Esophagus squamous epithelium (tissue), 5 donors: ENCODE measurements at regions not wholly inside any gene's neighbourhood (a gene's known extent, or its start where the extent isn't known, plus 50 kb on each side); places are given as distances from the start of the nearest gene placed in this dataset.
A peak's percentile ranks its signal among the peaks of the same experiment; 100 is the strongest.

Experiments
- DNase-seq: peaks from one replicate; lab custom pipeline; 2025; lab: John Stamatoyannopoulos, UW
- H3K27ac ChIP-seq, 4 donors: fragments of 200-600 bp; sonication (generic); one replicate each; pipeline ENCODE4 v1.5.1; 2016 to 2019; ENCODE audit warnings: mild to moderate bottlenecking in 1 of 4
- H3K27me3 ChIP-seq, 4 donors: fragments of 200-600 bp; sonication (generic); 1 replicate in 3 of 4; 2 replicates in 1 of 4; pipeline versions ENCODE4 v1.5.1 to v1.6.0; 2017 to 2021; ENCODE audit warnings: antibody characterized with exemption in 1 of 4
- H3K36me3 ChIP-seq, 3 donors: fragments of 200-600 bp; sonication (generic); one replicate each; pipeline ENCODE4 v1.5.1; 2016 to 2019
- H3K4me1 ChIP-seq, 3 donors: fragments of 200-600 bp; sonication (generic); one replicate each; pipeline ENCODE4 v1.5.1; 2017 to 2019
- H3K4me3 ChIP-seq, 4 donors: fragments of 200-600 bp; sonication (generic); 1 replicate in 3 of 4; 2 replicates in 1 of 4; pipeline ENCODE4 v1.5.1; 2016 to 2019; ENCODE audit warnings: mild to moderate bottlenecking in 2 of 4, moderate library complexity in 1 of 4
- H3K9me3 ChIP-seq, 3 donors: fragments of 200-600 bp; sonication (generic); one replicate each; pipeline ENCODE4 v1.5.1; 2016 to 2019
- CTCF ChIP-seq, 6 experiments: fragments of 450-650 bp in 4 of 6; fragments of 200-600 bp in 2 of 6; sonication (generic) in 2 of 6; IDR thresholded peaks; one replicate each; pipeline ENCODE4 v1.5.1; 2016 to 2019; ENCODE audit warnings: antibody characterized with exemption in 6 of 6, mild to moderate bottlenecking in 4 of 6, moderate library complexity in 4 of 6
- POLR2A ChIP-seq, 4 donors: fragments of 450-650 bp; IDR thresholded peaks; one replicate each; pipeline ENCODE4 v1.6.1; 2017; ENCODE audit warnings: antibody characterized with exemption in 4 of 4, mild to moderate bottlenecking in 4 of 4, moderate library complexity in 3 of 4
- whole genome bisulfite sequencing, 2 donors: methylation state at CpG; one replicate each; pipeline ENCODE4 v1.1.5; 2018; 5-methylcytosine and 5-hydroxymethylcytosine counted together
- intact Hi-C: fragments of 100-400 bp; cut with DNase I; formaldehyde crosslinking; loops from one replicate; pipeline ENCODE4 v1.15.0; 2022
- donor health status: DM: yes; HTN: yes; CAD: no.

- no peaks in the 10 kb centered on the region for H3K9me3 ChIP-seq
- H3K36me3 ChIP-seq, result no peaks in the 10 kb centered on the region
- H3K4me3 ChIP-seq, result no peak overlapping the region
- peaks cover 0 to 37% (median 11%) of the 10 kb centered on the region in 3 donors for H3K4me1 ChIP-seq
- 51 to 61% methylated on average over 10 of the region's 10 CpGs for whole genome bisulfite sequencing, 2 donors
- intact Hi-C loops, result no loop called here
- H3K27ac ChIP-seq, result peak overlapping the region; percentile 16 to 59 (median 48)
- TF ChIP-seq POLR2A (IDR thresholded peaks at IDR 0.05) (no peak), CTCF (IDR thresholded peaks at IDR 0.05) (no peak)
- H3K27me3 ChIP-seq, result no peaks in the 10 kb centered on the region
- DNase-seq, result no peak
Measured at GRCh38 chr3:187944390-187945179, 199.3 kb upstream of the BCL6 start.

GRCh38 chr3:187945374-187945773 is 200.1 kb upstream of the BCL6 start:
- H3K9me3 ChIP-seq, result no peaks in the 10 kb centered on the region
- no peak for DNase-seq
- no peaks in the 10 kb centered on the region for H3K27me3 ChIP-seq
- H3K36me3 ChIP-seq, result no peaks in the 10 kb centered on the region
- H3K27ac ChIP-seq, result no peak overlapping the region
- TF ChIP-seq CTCF (IDR thresholded peaks at IDR 0.05) (no peak), POLR2A (IDR thresholded peaks at IDR 0.05) (no peak)
- 71 to 79% methylated on average over 2 of the region's 2 CpGs for WGBS, 2 donors
- H3K4me1 ChIP-seq, result peaks cover 0 to 37% (median 11%) of the 10 kb centered on the region in 3 donors
- intact Hi-C loops, result no loop called here
- no peak overlapping the region for H3K4me3 ChIP-seq

GRCh38 chr3:187946163-187946691 is 201.0 kb upstream of the BCL6 start:
- WGBS, 2 donors, result 62 to 66% methylated on average over 4 of the region's 4 CpGs
- no peak overlapping the region for H3K4me3 ChIP-seq
- H3K27ac ChIP-seq, result no peak overlapping the region
- H3K36me3 ChIP-seq, result no peaks in the 10 kb centered on the region
- no peak for DNase-seq
- intact Hi-C loops, result no loop called here
- no peak for TF ChIP-seq POLR2A (IDR thresholded peaks at IDR 0.05)
- TF ChIP-seq CTCF (IDR thresholded peaks at IDR 0.05), result no peak
- H3K27me3 ChIP-seq, result no peaks in the 10 kb centered on the region
- H3K4me1 ChIP-seq, result peaks cover 0 to 37% (median 11%) of the 10 kb centered on the region in 3 donors
- H3K9me3 ChIP-seq, result no peaks in the 10 kb centered on the region

- H3K9me3 ChIP-seq, result no peaks in the 10 kb centered on the region
- H3K4me1 ChIP-seq, result peaks cover 0 to 37% (median 11%) of the 10 kb centered on the region in 3 donors
- TF ChIP-seq CTCF (IDR thresholded peaks at IDR 0.05) (no peak), POLR2A (IDR thresholded peaks at IDR 0.05) (no peak)
- H3K36me3 ChIP-seq, result no peaks in the 10 kb centered on the region
- H3K27me3 ChIP-seq, result no peaks in the 10 kb centered on the region
- WGBS, 2 donors, result 47 to 52% methylated on average over 5 to 6 of the region's 6 CpGs
- no peak overlapping the region for H3K4me3 ChIP-seq
- intact Hi-C loops, result no loop called here
- no peak overlapping the region for H3K27ac ChIP-seq
- no peak for DNase-seq
Measured at GRCh38 chr3:187946981-187947380, 201.7 kb upstream of the BCL6 start.

GRCh38 chr3:187947927-187948682 is 202.8 kb upstream of the BCL6 start:
- Histone ChIP-seq H3K9me3 (no peaks in the 10 kb centered on the region), H3K27ac (no peak overlapping the region), H3K4me1 (peaks cover 0 to 34% (median 11%) of the 10 kb centered on the region in 3 donors), H3K27me3 (no peaks in the 10 kb centered on the region), H3K36me3 (no peaks in the 10 kb centered on the region), H3K4me3 (no peak overlapping the region)
- WGBS, 2 donors, result 80 to 94% methylated on average over 5 of the region's 5 CpGs
- no peak for TF ChIP-seq CTCF (IDR thresholded peaks at IDR 0.05)
- TF ChIP-seq POLR2A (IDR thresholded peaks at IDR 0.05), result no peak
- no peak for DNase-seq
- intact Hi-C loops, result no loop called here
